Liver (tissue), 8 donors: ENCODE measurements at regions not wholly inside any gene's neighbourhood (a gene's known extent, or its start where the extent isn't known, plus 50 kb on each side); places are given as distances from the start of the nearest gene placed in this dataset.

Experiments
- DNase-seq: peaks from one replicate; pipeline ENCODE4 v3.0.0-alpha.2; 2017; ENCODE audit warnings: low spot score
- H3K27ac ChIP-seq, 2 donors: one replicate each; pipeline ENCODE4 v1.7.0; 2013; ENCODE audit warnings: inconsistent platforms in 2 of 2, low read length in 2 of 2, control low read depth in 1 of 2, low read depth in 1 of 2, mild to moderate bottlenecking in 1 of 2
- H3K27me3 ChIP-seq, 4 donors: one replicate each; pipeline versions ENCODE4 v1.6.1 to v1.7.0; 2013; ENCODE audit warnings: low read length in 3 of 4, inconsistent platforms in 1 of 4, mild to moderate bottlenecking in 1 of 4, moderate library complexity in 1 of 4; ENCODE audit not compliant: control insufficient read depth in 4 of 4, insufficient read depth in 4 of 4
- H3K36me3 ChIP-seq, 4 donors: one replicate each; pipeline versions ENCODE4 v1.6.1 to v1.7.0; 2013; ENCODE audit warnings: low read length in 3 of 4, mild to moderate bottlenecking in 3 of 4, low read depth in 1 of 4, moderate library complexity in 1 of 4; ENCODE audit not compliant: control insufficient read depth in 4 of 4, insufficient read depth in 3 of 4
- H3K4me1 ChIP-seq, 4 donors: one replicate each; pipeline versions ENCODE4 v1.6.1 to v1.7.0; 2013; ENCODE audit warnings: low read length in 3 of 4, mild to moderate bottlenecking in 3 of 4, moderate library complexity in 1 of 4; ENCODE audit not compliant: control insufficient read depth in 4 of 4, insufficient read depth in 4 of 4
- H3K4me3 ChIP-seq, 3 donors: one replicate each; pipeline versions ENCODE4 v1.6.1 to v1.7.0; 2013; ENCODE audit warnings: low read length in 3 of 3, control low read depth in 1 of 3, low read depth in 1 of 3, mild to moderate bottlenecking in 1 of 3
- H3K9ac ChIP-seq, 2 donors: one replicate each; pipeline ENCODE4 v1.7.0; 2013; ENCODE audit warnings: low read length in 2 of 2, mild to moderate bottlenecking in 2 of 2, moderate library complexity in 2 of 2, control low read depth in 1 of 2, low read depth in 1 of 2
- H3K9me3 ChIP-seq, 4 donors: one replicate each; pipeline versions ENCODE4 v1.6.1 to v1.7.0; 2013; ENCODE audit warnings: low read length in 3 of 4; ENCODE audit not compliant: control insufficient read depth in 4 of 4
- CTCF ChIP-seq: fragments of 150-350 bp; IDR thresholded peaks from 2 replicates; pipeline ENCODE4 v1.5.1; 2017; ENCODE audit warnings: improper control_type of control experiment, low read depth, low read length; ENCODE audit not compliant: missing input control
- EGR1 ChIP-seq, 2 donors: IDR thresholded peaks; 2 replicates each; pipeline ENCODE4 v1.6.1; 2016 to 2018; ENCODE audit warnings: antibody characterized with exemption in 2 of 2, low read depth in 2 of 2
- FOXA1 ChIP-seq: IDR thresholded peaks from 2 replicates; pipeline ENCODE4 v1.6.1; 2016; ENCODE audit warnings: antibody characterized with exemption
- FOXA2 ChIP-seq: IDR thresholded peaks from 2 replicates; pipeline ENCODE4 v1.6.1; 2016; ENCODE audit warnings: antibody characterized with exemption
- GABPA ChIP-seq, 2 donors: IDR thresholded peaks in 1 of 2; conservative IDR thresholded peaks in 1 of 2; 2 replicates each; pipeline ENCODE4 v1.6.1; 2016; ENCODE audit warnings: antibody characterized with exemption in 2 of 2, mild to moderate bottlenecking in 1 of 2, moderate library complexity in 1 of 2
- HNF4A ChIP-seq, 2 donors: conservative IDR thresholded peaks; 2 replicates each; pipeline ENCODE4 v1.6.1; 2016; ENCODE audit warnings: antibody characterized with exemption in 2 of 2, mild to moderate bottlenecking in 2 of 2
- HNF4G ChIP-seq: IDR thresholded peaks from 2 replicates; pipeline ENCODE4 v1.6.1; 2016; ENCODE audit warnings: antibody characterized with exemption
- JUND ChIP-seq, 2 donors: IDR thresholded peaks; 2 replicates each; pipeline ENCODE4 v1.6.1; 2016; ENCODE audit warnings: antibody characterized with exemption in 2 of 2
- MAX ChIP-seq: IDR thresholded peaks from 2 replicates; pipeline ENCODE4 v1.6.1; 2016; ENCODE audit warnings: antibody characterized with exemption
- NR2F2 ChIP-seq: IDR thresholded peaks from 2 replicates; pipeline ENCODE4 v1.6.1; 2016; ENCODE audit warnings: antibody characterized with exemption
- RAD21 ChIP-seq, 2 donors: IDR thresholded peaks; 2 replicates each; pipeline ENCODE4 v1.6.1; 2016; ENCODE audit warnings: antibody characterized with exemption in 2 of 2, mild to moderate bottlenecking in 2 of 2
- RXRA ChIP-seq, 2 donors: IDR thresholded peaks; 2 replicates each; pipeline ENCODE4 v1.6.1; 2017 to 2018; ENCODE audit warnings: antibody characterized with exemption in 2 of 2, mild to moderate bottlenecking in 1 of 2
- SP1 ChIP-seq: IDR thresholded peaks from 2 replicates; pipeline ENCODE4 v1.6.1; 2018; ENCODE audit warnings: antibody characterized with exemption, mild to moderate bottlenecking
- TAF1 ChIP-seq: conservative IDR thresholded peaks from 2 replicates; pipeline ENCODE4 v1.6.1; 2016; ENCODE audit warnings: antibody characterized with exemption, mild to moderate bottlenecking
- YY1 ChIP-seq: IDR thresholded peaks from 2 replicates; pipeline ENCODE4 v1.6.1; 2016; ENCODE audit warnings: antibody characterized with exemption, mild to moderate bottlenecking
- WGBS: extraction: QIAGEN DNeasy Blood & Tissue Kit; methylation state at CpG from one replicate; pipeline ENCODE4 v1.1.7; 2013; 5-methylcytosine and 5-hydroxymethylcytosine counted together
- TF ChIP-seq, protein P1 (sequence below): IDR thresholded peaks from 2 replicates; pipeline ENCODE4 v1.6.1; 2016; ENCODE audit warnings: antibody characterized with exemption
- TF ChIP-seq, protein P2 (sequence below): IDR thresholded peaks from 2 replicates; pipeline ENCODE4 v1.6.1; 2016; ENCODE audit warnings: antibody characterized with exemption, mild to moderate bottlenecking
- TF ChIP-seq, protein P3 (sequence below): IDR thresholded peaks from 2 replicates; pipeline ENCODE4 v1.6.1; 2016; ENCODE audit warnings: antibody characterized with exemption
- donor health status: healthy.
- donor health status: healthy.
- donor health status: healthy.
- donor health status: healthy.
- donor health status: healthy.

DNA sequence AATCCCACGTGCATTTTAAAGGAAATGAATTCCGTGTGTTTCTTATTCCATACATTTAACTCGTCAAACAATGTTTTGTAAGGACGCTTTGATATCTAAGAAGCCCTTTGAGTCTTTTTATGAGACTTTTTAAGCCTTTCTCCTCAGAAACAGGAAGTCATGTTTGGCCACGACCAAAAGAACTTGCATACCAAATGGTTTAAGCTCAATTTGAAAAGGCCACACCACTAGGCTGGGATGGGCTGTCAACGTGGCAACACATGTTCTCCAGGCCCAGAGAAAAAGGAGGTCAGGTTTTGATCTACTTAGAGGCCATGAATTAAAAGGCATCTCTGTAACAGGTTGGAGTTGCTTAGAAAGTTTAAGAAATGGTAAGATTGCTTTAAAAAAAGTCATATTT, 441.8 kb downstream of the CMPK2 start:
- no peak overlapping the region for H3K4me3 ChIP-seq
- TF ChIP-seq CTCF (no peak), RAD21 (IDR thresholded peaks at IDR 0.05) (no peak), MAX (no peak), FOXA1 (no peak), NR2F2 (no peak), TAF1 (no peak), YY1 (no peak), FOXA2 (no peak), RXRA (IDR thresholded peaks at IDR 0.05) (no peak), JUND (IDR thresholded peaks at IDR 0.05) (no peak)
- TF ChIP-seq, protein P1, sequence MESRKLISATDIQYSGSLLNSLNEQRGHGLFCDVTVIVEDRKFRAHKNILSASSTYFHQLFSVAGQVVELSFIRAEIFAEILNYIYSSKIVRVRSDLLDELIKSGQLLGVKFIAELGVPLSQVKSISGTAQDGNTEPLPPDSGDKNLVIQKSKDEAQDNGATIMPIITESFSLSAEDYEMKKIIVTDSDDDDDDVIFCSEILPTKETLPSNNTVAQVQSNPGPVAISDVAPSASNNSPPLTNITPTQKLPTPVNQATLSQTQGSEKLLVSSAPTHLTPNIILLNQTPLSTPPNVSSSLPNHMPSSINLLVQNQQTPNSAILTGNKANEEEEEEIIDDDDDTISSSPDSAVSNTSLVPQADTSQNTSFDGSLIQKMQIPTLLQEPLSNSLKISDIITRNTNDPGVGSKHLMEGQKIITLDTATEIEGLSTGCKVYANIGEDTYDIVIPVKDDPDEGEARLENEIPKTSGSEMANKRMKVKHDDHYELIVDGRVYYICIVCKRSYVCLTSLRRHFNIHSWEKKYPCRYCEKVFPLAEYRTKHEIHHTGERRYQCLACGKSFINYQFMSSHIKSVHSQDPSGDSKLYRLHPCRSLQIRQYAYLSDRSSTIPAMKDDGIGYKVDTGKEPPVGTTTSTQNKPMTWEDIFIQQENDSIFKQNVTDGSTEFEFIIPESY, result no peak
- TF ChIP-seq, protein P2, sequence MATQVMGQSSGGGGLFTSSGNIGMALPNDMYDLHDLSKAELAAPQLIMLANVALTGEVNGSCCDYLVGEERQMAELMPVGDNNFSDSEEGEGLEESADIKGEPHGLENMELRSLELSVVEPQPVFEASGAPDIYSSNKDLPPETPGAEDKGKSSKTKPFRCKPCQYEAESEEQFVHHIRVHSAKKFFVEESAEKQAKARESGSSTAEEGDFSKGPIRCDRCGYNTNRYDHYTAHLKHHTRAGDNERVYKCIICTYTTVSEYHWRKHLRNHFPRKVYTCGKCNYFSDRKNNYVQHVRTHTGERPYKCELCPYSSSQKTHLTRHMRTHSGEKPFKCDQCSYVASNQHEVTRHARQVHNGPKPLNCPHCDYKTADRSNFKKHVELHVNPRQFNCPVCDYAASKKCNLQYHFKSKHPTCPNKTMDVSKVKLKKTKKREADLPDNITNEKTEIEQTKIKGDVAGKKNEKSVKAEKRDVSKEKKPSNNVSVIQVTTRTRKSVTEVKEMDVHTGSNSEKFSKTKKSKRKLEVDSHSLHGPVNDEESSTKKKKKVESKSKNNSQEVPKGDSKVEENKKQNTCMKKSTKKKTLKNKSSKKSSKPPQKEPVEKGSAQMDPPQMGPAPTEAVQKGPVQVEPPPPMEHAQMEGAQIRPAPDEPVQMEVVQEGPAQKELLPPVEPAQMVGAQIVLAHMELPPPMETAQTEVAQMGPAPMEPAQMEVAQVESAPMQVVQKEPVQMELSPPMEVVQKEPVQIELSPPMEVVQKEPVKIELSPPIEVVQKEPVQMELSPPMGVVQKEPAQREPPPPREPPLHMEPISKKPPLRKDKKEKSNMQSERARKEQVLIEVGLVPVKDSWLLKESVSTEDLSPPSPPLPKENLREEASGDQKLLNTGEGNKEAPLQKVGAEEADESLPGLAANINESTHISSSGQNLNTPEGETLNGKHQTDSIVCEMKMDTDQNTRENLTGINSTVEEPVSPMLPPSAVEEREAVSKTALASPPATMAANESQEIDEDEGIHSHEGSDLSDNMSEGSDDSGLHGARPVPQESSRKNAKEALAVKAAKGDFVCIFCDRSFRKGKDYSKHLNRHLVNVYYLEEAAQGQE, result no peak

DNA sequence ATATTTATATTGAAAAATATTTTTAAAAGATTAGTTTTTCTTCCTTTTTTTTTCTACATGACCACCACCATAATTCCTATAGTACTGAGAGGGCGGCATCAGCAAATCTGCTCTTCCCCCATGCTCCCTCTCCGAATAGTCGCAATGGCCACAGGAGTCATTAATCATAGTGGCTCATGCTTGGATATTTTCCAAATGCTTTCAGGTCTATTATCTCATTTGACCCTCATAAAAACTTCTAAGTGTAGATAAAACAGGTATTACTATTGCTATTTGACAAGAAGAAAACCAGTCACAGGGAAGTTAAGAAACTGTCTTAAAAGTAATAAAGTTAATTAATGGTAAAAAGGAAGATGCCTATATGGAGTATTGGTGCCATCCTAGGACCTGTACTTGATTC, 440.7 kb downstream of the CMPK2 start:
- DNase-seq, result no peak
- Histone ChIP-seq H3K27ac (no peak overlapping the region), H3K4me1 (no peaks in the 10 kb centered on the region), H3K9me3 (no peaks in the 10 kb centered on the region), H3K9ac (no peak overlapping the region), H3K4me3 (no peak overlapping the region), H3K36me3 (no peaks in the 10 kb centered on the region), H3K27me3 (no peaks in the 10 kb centered on the region)
- 84% methylated on average over 3 of the region's 3 CpGs for WGBS
- no peak for TF ChIP-seq CTCF
- TF ChIP-seq, protein P3, sequence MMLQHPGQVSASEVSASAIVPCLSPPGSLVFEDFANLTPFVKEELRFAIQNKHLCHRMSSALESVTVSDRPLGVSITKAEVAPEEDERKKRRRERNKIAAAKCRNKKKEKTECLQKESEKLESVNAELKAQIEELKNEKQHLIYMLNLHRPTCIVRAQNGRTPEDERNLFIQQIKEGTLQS, result no peak
- no peak for TF ChIP-seq FOXA1
- TF ChIP-seq, protein P2, result no peak
- TF ChIP-seq FOXA2, result no peak
- TF ChIP-seq MAX, result no peak
- no peak for TF ChIP-seq GABPA (IDR thresholded peaks at IDR 0.05 in 1 of 2, conservative IDR thresholded peaks at IDR 0.05 in 1 of 2)
- no peak for TF ChIP-seq HNF4G
- no peak for TF ChIP-seq TAF1
- no peak for TF ChIP-seq SP1
- TF ChIP-seq NR2F2, result no peak
- TF ChIP-seq EGR1 (IDR thresholded peaks at IDR 0.05; ENCODE audit: low read depth in 2 of 2), result no peak
- no peak for TF ChIP-seq JUND (IDR thresholded peaks at IDR 0.05)
- TF ChIP-seq HNF4A (conservative IDR thresholded peaks at IDR 0.05), result no peak

More for the DNA sequence above, 441.8 kb downstream of the CMPK2 start:
- no peak overlapping the region for H3K9ac ChIP-seq
- WGBS, result 62% methylated on average over 6 of the region's 6 CpGs
- H3K9me3 ChIP-seq, result no peaks in the 10 kb centered on the region
- no peaks in the 10 kb centered on the region for H3K36me3 ChIP-seq
- H3K27me3 ChIP-seq, result no peaks in the 10 kb centered on the region
- H3K4me1 ChIP-seq, result no peaks in the 10 kb centered on the region
- no peak for DNase-seq
- H3K27ac ChIP-seq, result no peak overlapping the region
